GM20000 (cell line): ENCODE measurements at regions not wholly inside any gene's neighbourhood (a gene's known extent, or its start where the extent isn't known, plus 50 kb on each side); places are given as distances from the start of the nearest gene placed in this dataset.

ENCODE experiments used
- DNase-seq: peaks from one replicate; pipeline ENCODE4 v3.0.0; 2012; ENCODE audit warnings: low spot score
- CTCF ChIP-seq: IDR thresholded peaks from 2 replicates; pipeline ENCODE4 v1.5.1; 2012; ENCODE audit warnings: mild to moderate bottlenecking, control low read depth; ENCODE audit errors: extremely low read depth, missing control alignments

GRCh38 chr21:25500598-25500997, 106.7 kb downstream of the MRPL39 start:
- TF ChIP-seq CTCF = no peak
- no peak for DNase-seq

- no peak for DNase-seq
- no peak for TF ChIP-seq CTCF
These were observed 110.3 kb downstream of the MRPL39 start for GRCh38 chr21:25496825-25497482.

GRCh38 chr21:25494804-25495203, 112.5 kb downstream of the MRPL39 start:
- TF ChIP-seq CTCF = no peak
- DNase-seq = no peak

GRCh38 chr21:25493722-25494121, 113.6 kb downstream of the MRPL39 start:
- TF ChIP-seq CTCF = no peak
- DNase-seq = no peak

- no peak for TF ChIP-seq CTCF
These were observed 116.0 kb downstream of the MRPL39 start for GRCh38 chr21:25491267-25491666.

GRCh38 chr21:25490742-25491141, 116.5 kb downstream of the MRPL39 start:
- DNase-seq = no peak
- TF ChIP-seq CTCF = no peak

More at GRCh38 chr21:25491267-25491666, 116.0 kb downstream of the MRPL39 start:
- DNase-seq = no peak

GRCh38 chr21:25489673-25490072, 117.6 kb downstream of the MRPL39 start:
- DNase-seq = no peak
- TF ChIP-seq CTCF = no peak
